VCaP (cell line): ENCODE measurements at regions not wholly inside any gene's neighbourhood (a gene's known extent, or its start where the extent isn't known, plus 50 kb on each side); places are given as distances from the start of the nearest gene placed in this dataset.

Experiments
- H3K27ac ChIP-seq: fragments of 450-650 bp; 2 replicates; pipeline ENCODE4 v1.5.1; 2017
- TF ChIP-seq, protein P1 (sequence below): fragments of 450-650 bp; conservative IDR thresholded peaks from 2 replicates; pipeline ENCODE4 v1.5.1; 2017; ENCODE audit warnings: mild to moderate bottlenecking, moderate library complexity

DNA sequence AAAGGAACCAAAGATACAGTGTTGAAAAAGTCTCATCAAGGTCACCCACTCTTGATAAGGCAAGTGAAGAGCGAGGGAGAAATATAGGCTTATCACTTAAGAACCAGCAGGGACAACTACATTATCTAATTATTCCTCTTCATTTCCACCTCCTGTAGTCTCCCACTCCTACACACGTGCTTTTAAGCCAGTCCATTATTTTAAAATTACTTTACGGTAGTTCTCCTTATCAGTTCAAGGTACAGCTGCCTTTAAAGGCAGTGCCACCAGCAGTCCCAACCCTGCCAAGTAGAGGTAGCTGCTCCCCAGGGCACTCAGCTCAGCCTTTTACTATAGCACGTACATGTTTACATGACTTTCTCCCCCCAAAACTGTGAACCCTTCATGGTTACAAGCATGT lies 161.5 kb upstream of the BLID start:
- TF ChIP-seq, protein P1, sequence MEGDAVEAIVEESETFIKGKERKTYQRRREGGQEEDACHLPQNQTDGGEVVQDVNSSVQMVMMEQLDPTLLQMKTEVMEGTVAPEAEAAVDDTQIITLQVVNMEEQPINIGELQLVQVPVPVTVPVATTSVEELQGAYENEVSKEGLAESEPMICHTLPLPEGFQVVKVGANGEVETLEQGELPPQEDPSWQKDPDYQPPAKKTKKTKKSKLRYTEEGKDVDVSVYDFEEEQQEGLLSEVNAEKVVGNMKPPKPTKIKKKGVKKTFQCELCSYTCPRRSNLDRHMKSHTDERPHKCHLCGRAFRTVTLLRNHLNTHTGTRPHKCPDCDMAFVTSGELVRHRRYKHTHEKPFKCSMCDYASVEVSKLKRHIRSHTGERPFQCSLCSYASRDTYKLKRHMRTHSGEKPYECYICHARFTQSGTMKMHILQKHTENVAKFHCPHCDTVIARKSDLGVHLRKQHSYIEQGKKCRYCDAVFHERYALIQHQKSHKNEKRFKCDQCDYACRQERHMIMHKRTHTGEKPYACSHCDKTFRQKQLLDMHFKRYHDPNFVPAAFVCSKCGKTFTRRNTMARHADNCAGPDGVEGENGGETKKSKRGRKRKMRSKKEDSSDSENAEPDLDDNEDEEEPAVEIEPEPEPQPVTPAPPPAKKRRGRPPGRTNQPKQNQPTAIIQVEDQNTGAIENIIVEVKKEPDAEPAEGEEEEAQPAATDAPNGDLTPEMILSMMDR = no peak
- H3K27ac ChIP-seq = no peak overlapping the region

DNA sequence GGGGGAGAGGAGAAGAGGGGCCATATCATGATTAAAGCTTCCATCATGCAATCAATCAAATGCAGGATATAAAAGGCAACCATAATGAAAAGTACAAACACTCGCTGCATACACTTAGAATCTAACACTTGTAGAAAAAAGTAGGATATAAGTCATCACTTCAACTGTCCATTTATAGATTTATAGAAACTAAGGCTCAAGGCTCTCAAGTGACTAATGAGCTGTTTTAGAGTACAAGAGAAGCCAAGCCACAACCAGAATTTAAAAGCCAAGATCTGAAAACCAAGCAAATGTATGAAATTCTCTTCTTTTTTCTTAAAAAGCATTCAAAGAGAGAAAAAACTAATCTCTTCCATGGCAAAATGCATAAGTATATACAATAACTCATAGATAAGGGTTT lies 160.2 kb upstream of the BLID start:
- H3K27ac ChIP-seq = no peak overlapping the region
- TF ChIP-seq, protein P1 = no peak

DNA sequence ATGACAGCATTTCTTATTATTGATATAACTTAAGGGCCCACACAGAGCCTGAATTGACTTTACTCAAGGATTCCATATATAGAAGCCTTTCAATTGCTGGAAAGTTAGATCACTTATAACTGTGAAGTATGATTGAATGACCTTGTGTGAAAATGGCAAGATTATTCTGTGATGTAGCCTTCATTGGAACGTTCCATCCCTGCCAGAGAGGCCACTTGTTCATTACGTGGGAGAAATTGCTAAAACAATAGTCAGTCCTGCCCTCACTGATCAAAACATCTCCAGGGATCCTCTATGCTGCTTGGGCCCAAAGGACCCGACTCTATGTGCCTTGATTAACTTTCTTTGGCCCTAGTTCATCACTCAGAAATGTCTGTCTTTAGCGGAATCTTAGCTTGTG lies 159.5 kb upstream of the BLID start:
- no peak overlapping the region for H3K27ac ChIP-seq
- TF ChIP-seq, protein P1 = no peak

DNA sequence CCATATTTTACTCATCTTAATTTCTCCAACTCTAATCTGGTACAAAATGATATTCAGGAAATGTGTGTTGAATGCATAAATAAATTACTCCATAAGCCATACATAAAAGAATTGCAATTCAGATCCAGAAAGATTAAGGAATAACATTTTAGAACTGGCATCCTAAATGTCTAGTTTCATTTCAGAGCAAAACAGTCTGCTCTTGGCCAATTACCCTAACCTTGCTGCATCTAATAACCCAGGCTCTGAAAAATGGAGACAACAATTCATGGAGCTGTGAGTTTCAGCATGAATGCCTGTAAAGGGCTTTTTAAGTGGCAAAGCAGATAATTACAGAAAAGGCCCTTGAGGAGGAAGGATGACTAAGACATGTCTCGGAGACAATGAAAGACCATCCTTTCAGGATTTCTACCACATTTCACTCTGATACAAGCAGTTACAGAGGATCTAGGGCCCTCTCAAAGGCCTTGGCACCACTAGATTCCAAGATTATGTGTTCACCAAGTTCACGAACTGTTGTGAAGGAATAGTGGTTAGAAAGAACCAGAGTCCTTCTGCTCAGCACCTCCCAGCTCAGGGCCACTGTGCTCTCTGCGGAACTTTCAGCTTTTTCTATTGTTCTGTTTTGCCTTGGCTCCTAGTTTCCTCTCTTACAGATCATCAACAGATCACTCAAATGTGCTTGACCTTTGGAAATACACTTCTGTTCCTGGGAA lies 157.6 kb upstream of the BLID start:
- H3K27ac ChIP-seq = no peak overlapping the region
- TF ChIP-seq, protein P1 = no peak

DNA sequence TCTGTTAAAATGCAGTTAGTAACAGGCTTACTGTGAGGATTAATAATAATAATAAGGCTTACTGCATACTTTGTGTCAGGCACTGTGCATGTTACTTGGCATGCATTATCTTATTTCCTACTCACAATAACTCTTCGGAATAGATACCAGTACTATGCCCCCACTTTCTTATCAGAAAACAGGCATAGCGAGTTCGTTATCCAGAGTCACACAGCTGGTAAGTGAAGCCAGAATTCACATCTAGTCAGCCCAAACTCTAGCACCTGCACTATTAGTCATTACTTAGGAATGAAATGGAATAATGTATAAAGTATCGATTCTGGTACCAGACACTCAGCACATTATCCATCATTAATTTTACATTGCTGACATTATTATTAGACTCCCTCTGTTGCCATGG lies 155.7 kb upstream of the BLID start:
- TF ChIP-seq, protein P1 = no peak
- no peak overlapping the region for H3K27ac ChIP-seq

DNA sequence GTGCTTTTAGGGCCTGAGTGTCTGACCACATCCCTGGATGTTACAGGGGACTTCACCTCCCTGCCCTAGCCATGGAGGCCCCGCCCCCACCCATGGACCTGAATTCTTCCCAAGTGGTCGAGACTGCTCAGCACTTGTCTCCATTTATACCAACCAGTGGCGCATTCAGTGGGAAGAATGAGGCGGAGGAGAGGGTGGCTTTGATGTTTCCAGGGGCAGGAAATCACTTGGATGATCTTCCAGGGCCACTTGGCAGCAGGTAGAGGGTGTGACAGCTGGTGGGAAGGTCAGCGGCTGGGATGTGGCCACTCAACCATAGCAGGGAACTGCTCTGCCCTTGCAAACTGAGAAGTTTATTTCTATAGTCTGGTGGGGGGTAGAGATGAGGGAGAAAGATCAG lies 155.1 kb upstream of the BLID start:
- TF ChIP-seq, protein P1 = no peak
- H3K27ac ChIP-seq = no peak overlapping the region

DNA sequence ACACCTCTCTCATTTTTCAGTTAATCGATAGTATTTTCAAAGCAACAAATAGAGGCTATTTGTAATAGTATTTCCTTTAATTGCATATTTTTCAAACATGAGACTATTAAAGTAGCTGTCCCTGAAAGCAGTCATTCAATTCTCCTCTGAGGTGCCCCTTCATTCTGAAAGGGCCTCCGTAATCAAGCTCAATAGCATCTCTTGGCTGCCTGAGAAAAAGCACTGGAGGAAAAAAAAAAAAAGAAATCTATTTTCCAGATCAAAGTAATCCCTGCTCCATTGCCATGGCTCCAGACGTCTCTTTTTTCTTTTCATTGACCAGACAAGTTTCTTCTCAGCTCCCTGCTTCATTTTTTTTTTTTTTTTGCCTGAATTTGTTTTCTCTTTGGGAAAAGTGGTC lies 154.5 kb upstream of the BLID start:
- H3K27ac ChIP-seq = no peak overlapping the region
- TF ChIP-seq, protein P1 = no peak
